Muscle of leg (tissue), 3 donors: ENCODE measurements at regions not wholly inside any gene's neighbourhood (a gene's known extent, or its start where the extent isn't known, plus 50 kb on each side); places are given as distances from the start of the nearest gene placed in this dataset.

ENCODE experiments used
- DNase-seq: peaks from one replicate; pipeline ENCODE4 v3.0.0; 2013
- H3K27ac ChIP-seq: one replicate; pipeline ENCODE4 v1.5.1; 2013; ENCODE audit warnings: mild to moderate bottlenecking, low read length, control low read depth
- H3K27me3 ChIP-seq: one replicate; pipeline ENCODE4 v1.6.1; 2013; ENCODE audit warnings: low read length; ENCODE audit not compliant: control insufficient read depth, insufficient read depth
- H3K36me3 ChIP-seq: one replicate; pipeline ENCODE4 v1.6.1; 2013; ENCODE audit warnings: low read length; ENCODE audit not compliant: control insufficient read depth, insufficient read depth
- H3K4me1 ChIP-seq: one replicate; pipeline ENCODE4 v1.6.1; 2013; ENCODE audit warnings: low read length; ENCODE audit not compliant: control insufficient read depth, insufficient read depth
- H3K4me3 ChIP-seq: one replicate; pipeline ENCODE4 v1.5.1; 2013; ENCODE audit warnings: low read length, control low read depth
- H3K9me3 ChIP-seq: replicated peaks from 2 replicates; pipeline ENCODE4 v1.6.1; 2013; ENCODE audit warnings: low read depth, low read length; ENCODE audit not compliant: control insufficient read depth
- WGBS: methylation state at CpG from one replicate; pipeline ENCODE4 v1.1.5; 2013; ENCODE audit warnings: missing lambda C conversion rate; ENCODE audit not compliant: insufficient coverage; 5-methylcytosine and 5-hydroxymethylcytosine counted together

DNA sequence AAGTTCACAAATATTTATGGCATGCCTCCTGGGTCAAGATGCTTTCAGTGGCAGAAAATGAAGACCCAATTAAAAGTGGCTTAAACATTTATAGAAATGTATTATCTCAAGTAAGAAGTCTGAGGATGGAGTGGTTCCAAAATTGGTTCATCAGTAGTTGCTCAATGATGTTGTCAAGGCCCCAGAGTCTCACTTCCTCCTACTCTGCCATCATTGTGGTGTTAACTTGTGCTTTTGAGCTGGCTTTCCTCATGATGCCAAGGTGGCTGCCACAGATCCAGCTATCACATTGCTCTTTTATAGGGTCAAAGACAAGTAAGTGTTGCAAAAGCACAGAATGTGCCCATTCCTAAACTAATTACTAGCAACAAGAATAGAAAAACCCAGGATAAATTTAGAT lies 404.6 kb upstream of the NRP1 start:
- H3K27ac ChIP-seq = no peak overlapping the region

DNA sequence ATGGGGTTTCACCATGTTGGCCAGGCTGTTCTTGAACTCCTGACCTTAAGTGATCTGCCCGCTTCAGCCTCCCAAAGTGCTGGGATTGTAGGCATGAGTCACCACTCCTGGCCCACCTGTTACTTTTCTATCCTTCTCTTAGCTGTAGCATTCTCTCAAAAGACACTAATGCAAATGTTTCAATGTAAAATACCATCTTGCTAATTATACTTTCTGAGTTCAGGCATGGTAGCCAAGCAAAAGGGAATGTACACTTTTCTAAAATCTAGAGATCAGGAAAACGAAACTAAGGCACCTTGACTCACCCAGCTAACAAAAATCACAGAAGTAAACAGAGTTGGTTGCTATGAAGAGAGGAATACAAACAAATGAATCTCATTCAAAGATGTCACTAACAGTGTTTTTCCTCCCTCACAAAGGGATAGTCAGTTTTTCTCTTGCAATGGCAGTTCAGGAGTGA lies 401.0 kb upstream of the NRP1 start:
- no peaks in the 10 kb centered on the region for H3K36me3 ChIP-seq
- peaks cover 8% of the 10 kb centered on the region for H3K4me1 ChIP-seq
- no CpG with 5 or more reads among the region's 2 CpGs for WGBS
- peak; percentile 75 for DNase-seq
- no peaks in the 10 kb centered on the region for H3K27me3 ChIP-seq
- H3K9me3 ChIP-seq = no peaks in the 10 kb centered on the region
- no peak overlapping the region for H3K4me3 ChIP-seq
- no peak overlapping the region for H3K27ac ChIP-seq

More for the DNA sequence above, 404.6 kb upstream of the NRP1 start:
- no peak for DNase-seq
- Histone ChIP-seq H3K36me3 (no peaks in the 10 kb centered on the region), H3K4me3 (no peak overlapping the region), H3K27me3 (no peaks in the 10 kb centered on the region), H3K9me3 (no peaks in the 10 kb centered on the region), H3K4me1 (peaks cover 12% of the 10 kb centered on the region)

DNA sequence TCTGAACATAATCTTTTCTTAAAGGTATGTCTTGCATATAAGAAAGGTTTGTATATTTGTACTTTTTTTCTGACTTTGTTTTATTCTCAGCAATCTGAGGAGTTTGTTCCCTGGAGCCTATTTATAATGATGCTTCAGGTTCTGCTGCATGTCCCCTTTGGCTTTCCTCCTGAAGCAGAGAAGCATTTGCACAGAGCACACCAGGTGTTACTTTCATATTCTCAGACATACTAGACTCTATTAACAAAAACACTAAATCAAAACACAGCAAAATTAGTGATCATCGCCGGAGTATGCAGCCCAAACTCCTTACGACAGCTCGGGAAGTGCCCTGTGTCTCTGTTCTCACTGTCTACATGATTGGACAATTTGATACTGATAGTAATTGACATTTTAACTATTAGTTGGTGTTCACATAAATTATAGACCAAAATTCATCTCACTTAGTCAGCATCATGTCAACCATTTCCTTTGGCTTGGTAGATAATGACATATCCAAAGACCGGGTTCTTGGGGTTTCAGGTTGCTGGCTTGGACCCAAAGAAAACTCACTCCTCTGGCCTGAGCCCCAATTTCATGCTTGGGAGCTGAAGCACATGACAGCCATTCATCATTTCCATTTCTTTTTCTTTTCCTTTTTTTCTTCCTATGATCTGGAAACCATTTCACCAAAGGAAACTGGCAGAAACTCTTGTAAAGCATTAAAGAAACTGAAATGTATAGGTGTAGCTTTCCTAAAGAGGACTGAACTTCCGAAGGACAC lies 400.1 kb upstream of the NRP1 start:
- H3K4me1 ChIP-seq = peaks cover 8% of the 10 kb centered on the region
- H3K9me3 ChIP-seq = no peaks in the 10 kb centered on the region
- no peaks in the 10 kb centered on the region for H3K27me3 ChIP-seq
- no CpG with 5 or more reads among the region's 6 CpGs for WGBS
- peak; percentile 71 for DNase-seq
- H3K27ac ChIP-seq = no peak overlapping the region
- no peaks in the 10 kb centered on the region for H3K36me3 ChIP-seq
- no peak overlapping the region for H3K4me3 ChIP-seq

DNA sequence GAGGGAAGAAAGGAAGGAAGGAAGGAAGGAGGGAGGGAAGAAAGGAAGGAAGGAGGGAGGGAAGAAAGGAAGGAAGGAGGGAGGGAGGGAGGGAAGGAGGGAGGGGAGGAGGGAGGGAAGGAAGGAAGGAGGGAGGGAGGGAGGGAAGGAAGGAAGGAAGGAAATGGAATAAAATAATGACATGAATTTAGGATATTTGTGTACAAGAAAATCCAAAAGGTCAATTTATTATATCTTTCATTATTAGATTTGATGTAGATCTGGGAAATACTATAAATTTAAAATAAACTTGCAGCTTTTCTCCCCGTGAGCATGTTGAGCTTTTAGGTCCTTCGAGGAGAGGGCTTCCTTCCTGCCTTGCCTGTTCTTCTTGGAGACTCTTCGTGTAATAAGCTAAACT lies 398.6 kb upstream of the NRP1 start:
- no peaks in the 10 kb centered on the region for H3K36me3 ChIP-seq
- H3K4me1 ChIP-seq = peaks cover 8% of the 10 kb centered on the region
- WGBS = no CpG with 5 or more reads among the region's 3 CpGs
- no peak overlapping the region for H3K27ac ChIP-seq
- peaks cover under 1% of the 10 kb centered on the region for H3K9me3 ChIP-seq
- no peak for DNase-seq
- no peaks in the 10 kb centered on the region for H3K27me3 ChIP-seq
- no peak overlapping the region for H3K4me3 ChIP-seq

DNA sequence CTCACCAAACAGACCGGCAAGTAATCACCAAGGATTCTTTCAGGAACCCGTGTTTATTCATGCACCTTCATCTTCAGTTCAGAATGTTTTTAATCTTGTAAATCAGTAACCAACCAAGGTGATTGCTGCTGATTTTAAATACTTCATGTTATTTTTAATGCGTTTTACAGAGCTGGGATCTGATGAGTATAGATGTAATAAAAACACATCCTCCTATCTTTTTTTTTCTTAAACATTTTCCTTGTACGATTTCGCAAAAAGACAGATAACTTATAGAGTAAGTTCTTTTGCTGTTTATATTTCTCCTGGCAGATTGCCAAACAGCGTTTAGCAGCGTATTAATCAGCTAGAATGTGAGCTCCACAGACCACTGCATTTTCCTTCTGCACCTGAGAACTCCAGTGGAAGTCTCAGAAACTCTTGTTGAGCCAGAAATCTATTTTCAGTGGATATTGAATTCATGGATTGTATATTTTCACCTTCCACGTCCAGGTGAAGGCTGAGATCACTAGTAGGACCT lies 397.8 kb upstream of the NRP1 start:
- Histone ChIP-seq H3K27me3 (no peaks in the 10 kb centered on the region), H3K4me3 (no peak overlapping the region), H3K27ac (no peak overlapping the region), H3K4me1 (peaks cover 8% of the 10 kb centered on the region), H3K9me3 (peaks cover 5% of the 10 kb centered on the region), H3K36me3 (no peaks in the 10 kb centered on the region)
- DNase-seq = peak; percentile 74
- WGBS = 17% methylated on average over 2 of the region's 8 CpGs

DNA sequence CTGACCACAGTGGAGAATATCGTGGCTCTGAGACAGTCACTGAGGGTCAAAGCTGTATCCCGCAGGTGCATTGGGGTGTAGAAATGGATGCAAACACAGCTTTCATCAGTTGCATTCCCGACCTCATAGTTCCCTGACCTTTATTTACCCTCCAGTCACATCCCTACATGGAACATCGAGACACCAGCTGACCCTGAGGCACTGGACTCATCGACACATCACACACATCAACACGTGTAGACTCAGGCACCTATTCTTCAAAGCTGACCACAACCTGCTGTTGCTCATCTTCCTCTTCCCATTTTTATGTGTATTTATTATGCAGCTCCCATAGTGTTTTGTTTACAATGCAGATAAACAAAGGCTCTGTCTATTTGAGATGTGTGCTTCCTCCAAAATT lies 396.9 kb upstream of the NRP1 start:
- 95% methylated on average over 3 of the region's 6 CpGs for WGBS
- H3K4me1 ChIP-seq = peaks cover 8% of the 10 kb centered on the region
- H3K4me3 ChIP-seq = no peak overlapping the region
- DNase-seq = no peak
- no peak overlapping the region for H3K27ac ChIP-seq
- no peaks in the 10 kb centered on the region for H3K27me3 ChIP-seq
- H3K9me3 ChIP-seq = peaks cover 5% of the 10 kb centered on the region
- H3K36me3 ChIP-seq = no peaks in the 10 kb centered on the region

DNA sequence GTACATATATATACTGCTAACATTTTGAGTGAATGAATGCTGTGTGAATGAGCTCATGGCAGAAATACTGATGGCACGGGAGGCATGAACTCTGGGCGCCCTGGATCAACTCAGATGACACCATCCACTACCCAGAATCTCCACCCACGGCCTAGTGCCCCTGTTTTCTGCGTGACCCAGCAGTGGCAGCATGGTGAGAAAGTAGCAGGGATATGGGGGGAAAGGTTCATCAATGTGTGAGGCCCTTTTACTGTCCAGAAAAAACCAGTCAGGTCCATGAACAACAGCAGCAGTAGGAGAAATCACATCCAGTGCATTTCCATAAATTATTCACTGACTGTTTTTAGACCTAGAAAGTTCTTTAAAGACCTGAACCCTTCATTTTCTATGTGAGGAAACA lies 391.0 kb upstream of the NRP1 start:
- Histone ChIP-seq H3K27me3 (no peaks in the 10 kb centered on the region), H3K27ac (no peak overlapping the region), H3K9me3 (peaks cover 5% of the 10 kb centered on the region), H3K4me1 (peaks cover 3% of the 10 kb centered on the region), H3K4me3 (no peak overlapping the region), H3K36me3 (no peaks in the 10 kb centered on the region)
- DNase-seq = no peak
- no CpG with 5 or more reads among the region's 4 CpGs for WGBS

DNA sequence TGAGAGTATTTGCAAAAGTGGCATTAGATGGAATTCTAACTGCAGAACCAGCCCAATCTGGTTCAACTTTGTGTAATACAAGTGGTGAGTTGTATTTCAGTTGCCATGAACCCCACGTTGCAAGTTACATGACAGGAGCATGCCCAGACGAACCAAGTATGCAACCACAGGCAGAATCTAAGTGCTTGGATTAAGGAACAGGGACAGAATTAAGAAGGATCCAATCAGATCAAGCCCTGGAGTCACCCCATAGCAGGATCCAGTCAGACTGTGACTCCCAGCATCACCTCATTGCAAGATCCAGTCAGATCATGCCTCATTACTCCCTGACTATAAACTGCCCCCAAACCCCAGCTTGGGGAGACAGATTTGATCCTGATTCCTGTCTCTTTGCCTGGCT lies 388.7 kb upstream of the NRP1 start:
- 83% methylated on average over 2 of the region's 2 CpGs for WGBS
- no peak for DNase-seq
- Histone ChIP-seq H3K4me3 (no peak overlapping the region), H3K27ac (no peak overlapping the region), H3K4me1 (peaks cover 4% of the 10 kb centered on the region), H3K27me3 (no peaks in the 10 kb centered on the region), H3K36me3 (no peaks in the 10 kb centered on the region), H3K9me3 (peaks cover 5% of the 10 kb centered on the region)

DNA sequence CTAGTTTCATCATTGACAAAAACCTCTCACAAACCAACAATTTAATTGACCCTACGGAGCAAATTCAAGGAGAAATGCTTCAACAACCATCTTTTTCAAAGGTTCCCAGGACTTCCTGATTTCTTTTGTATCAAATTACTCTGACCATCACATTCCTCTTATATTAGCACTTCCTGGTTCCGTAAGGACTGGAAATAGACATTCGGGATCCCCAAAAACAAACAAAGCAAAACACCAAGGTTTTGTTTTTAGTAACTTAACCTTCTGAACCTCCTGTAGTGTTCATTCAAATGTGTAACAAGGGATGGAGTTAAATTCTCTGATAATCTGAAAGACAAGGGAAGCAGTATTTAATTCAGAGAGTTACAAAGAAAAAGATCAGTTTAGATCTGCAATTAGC lies 387.6 kb upstream of the NRP1 start:
- H3K4me3 ChIP-seq = no peak overlapping the region
- WGBS = no CpG with 5 or more reads among the region's 3 CpGs
- no peaks in the 10 kb centered on the region for H3K36me3 ChIP-seq
- no peaks in the 10 kb centered on the region for H3K9me3 ChIP-seq
- H3K27me3 ChIP-seq = no peaks in the 10 kb centered on the region
- peak overlapping the region; percentile 17 for H3K27ac ChIP-seq
- DNase-seq = peak; percentile 32
- H3K4me1 ChIP-seq = peaks cover 4% of the 10 kb centered on the region

DNA sequence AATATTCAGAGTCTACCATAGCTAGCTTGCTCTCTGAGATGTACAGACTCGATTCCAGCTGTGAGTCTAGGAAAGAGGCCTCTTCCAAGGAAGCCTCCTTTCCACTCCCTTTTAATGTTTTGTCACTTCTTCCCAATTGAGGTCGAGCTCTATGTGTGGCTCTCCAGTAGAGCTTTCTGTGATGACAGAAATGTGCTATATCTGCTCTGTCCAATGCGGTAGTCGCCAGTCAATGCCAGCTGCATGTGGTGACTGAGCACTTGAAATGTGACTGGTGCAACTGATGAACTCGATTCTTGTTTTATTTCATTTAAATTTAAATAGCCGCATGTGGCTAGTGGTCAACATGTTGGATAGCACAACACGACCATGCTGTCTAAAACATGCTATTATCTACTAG lies 387.0 kb upstream of the NRP1 start:
- no peaks in the 10 kb centered on the region for H3K9me3 ChIP-seq
- peak overlapping the region; percentile 6 for H3K27ac ChIP-seq
- peaks cover 4% of the 10 kb centered on the region for H3K4me1 ChIP-seq
- no peak overlapping the region for H3K4me3 ChIP-seq
- no peak for DNase-seq
- H3K27me3 ChIP-seq = no peaks in the 10 kb centered on the region
- no CpG with 5 or more reads among the region's 7 CpGs for WGBS
- no peaks in the 10 kb centered on the region for H3K36me3 ChIP-seq
